ENCODE measurements at regions not wholly inside any gene's neighbourhood (a gene's known extent, or its start where the extent isn't known, plus 50 kb on each side); places are given as distances from the start of the nearest gene placed in this dataset.

- TF ChIP-seq CTCF (IDR thresholded peaks at IDR 0.05), result no peak
- TF ChIP-seq POLR2A (IDR thresholded peaks at IDR 0.05), result no peak
- intact Hi-C loops (cut with DNase I), result no loop called here
- no peaks in the 10 kb centered on the region for H3K4me1 ChIP-seq (replicated peaks in 1 of 2)
- H3K36me3 ChIP-seq (replicated peaks in 1 of 2), result no peaks in the 10 kb centered on the region
- DNase-seq, result no peak
- no peak overlapping the region for H3K4me3 ChIP-seq
- no peaks in the 10 kb centered on the region for H3K27me3 ChIP-seq
- WGBS, 4 donors, result 68 to 90% (median 76%) methylated on average over 3 of the region's 3 CpGs
- no peaks in the 10 kb centered on the region for H3K9me3 ChIP-seq (replicated peaks in 1 of 3)
- no peak overlapping the region for H3K27ac ChIP-seq
These were observed 402.4 kb downstream of the HGF start for GRCh38 chr7:81367326-81367931.

- Histone ChIP-seq H3K4me3 (no peak overlapping the region), H3K36me3 (replicated peaks in 1 of 2) (no peaks in the 10 kb centered on the region), H3K9me3 (replicated peaks in 1 of 3) (no peaks in the 10 kb centered on the region), H3K4me1 (replicated peaks in 1 of 2) (no peaks in the 10 kb centered on the region), H3K27ac (no peak overlapping the region), H3K27me3 (no peaks in the 10 kb centered on the region)
- no peak for DNase-seq
- intact Hi-C loops (cut with DNase I), result no loop called here
- TF ChIP-seq POLR2A (IDR thresholded peaks at IDR 0.05) (no peak), CTCF (IDR thresholded peaks at IDR 0.05) (no peak)
These were observed 403.3 kb downstream of the HGF start for GRCh38 chr7:81366546-81366945.

GRCh38 chr7:81361769-81362312, 408.0 kb downstream of the HGF start:
- DNase-seq, result no peak
- no peaks in the 10 kb centered on the region for H3K4me1 ChIP-seq (replicated peaks in 1 of 2)
- WGBS, 4 donors, result 41 to 58% (median 46%) methylated on average over 2 of the region's 2 CpGs
- H3K9me3 ChIP-seq (replicated peaks in 1 of 3), result no peaks in the 10 kb centered on the region
- H3K27me3 ChIP-seq, result no peaks in the 10 kb centered on the region
- H3K4me3 ChIP-seq, result no peak overlapping the region
- no peaks in the 10 kb centered on the region for H3K36me3 ChIP-seq (replicated peaks in 1 of 2)
- no peak overlapping the region for H3K27ac ChIP-seq
- TF ChIP-seq CTCF (IDR thresholded peaks at IDR 0.05), result no peak
- TF ChIP-seq POLR2A (IDR thresholded peaks at IDR 0.05), result no peak
- intact Hi-C loops (cut with DNase I), result no loop called here

- intact Hi-C loops (cut with DNase I), result no loop called here
- no peaks in the 10 kb centered on the region for H3K9me3 ChIP-seq (replicated peaks in 1 of 3)
- H3K36me3 ChIP-seq (replicated peaks in 1 of 2), result no peaks in the 10 kb centered on the region
- no peaks in the 10 kb centered on the region for H3K4me1 ChIP-seq (replicated peaks in 1 of 2)
- TF ChIP-seq POLR2A (IDR thresholded peaks at IDR 0.05) (no peak), CTCF (IDR thresholded peaks at IDR 0.05) (no peak)
- H3K27me3 ChIP-seq, result no peaks in the 10 kb centered on the region
- DNase-seq, result no peak
- 50 to 77% (median 63%) methylated on average over 2 of the region's 2 CpGs for WGBS, 4 donors
- H3K27ac ChIP-seq, result no peak overlapping the region
- no peak overlapping the region for H3K4me3 ChIP-seq
These were observed 413.9 kb downstream of the HGF start for GRCh38 chr7:81355911-81356310.

Measured in adrenal gland (tissue), 9 donors.